ENCODE measurements at regions not wholly inside any gene's neighbourhood (a gene's known extent, or its start where the extent isn't known, plus 50 kb on each side); places are given as distances from the start of the nearest gene placed in this dataset.

DNA sequence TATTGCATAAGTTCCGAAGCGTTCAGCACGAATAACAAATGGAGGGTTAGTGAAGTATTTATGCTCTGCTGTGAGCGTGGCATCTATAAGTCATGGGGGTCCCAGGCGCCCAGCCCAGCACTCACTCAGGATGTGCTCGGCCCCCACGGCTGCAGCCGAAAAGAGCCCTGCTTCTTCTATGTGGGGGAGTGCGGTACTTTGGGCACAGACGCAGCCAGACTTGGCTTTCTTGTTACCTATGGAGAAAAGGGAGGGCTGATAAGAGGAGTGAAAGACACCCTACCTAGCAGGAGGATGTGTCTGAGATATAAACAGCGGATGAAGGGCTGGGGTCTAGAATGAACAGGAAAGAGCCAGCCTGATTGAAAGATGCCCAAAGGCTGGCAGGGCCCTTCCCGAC lies 51.4 kb downstream of the MRPL36 start:
- no peak for ATAC-seq

DNA sequence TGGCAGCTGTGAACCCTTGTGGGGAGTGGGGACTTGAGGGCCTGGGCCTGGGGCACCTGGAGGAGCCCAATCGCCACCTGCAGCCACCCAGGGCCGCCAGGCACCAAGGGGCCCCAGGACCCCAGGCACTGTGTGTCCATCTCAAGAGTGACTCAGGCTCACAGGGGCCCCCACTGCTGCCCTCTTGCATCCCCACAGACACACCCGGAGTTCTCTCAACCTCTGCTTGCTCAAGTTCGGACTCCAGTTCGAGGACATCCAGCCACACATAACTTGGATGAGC lies 51.9 kb downstream of the MRPL36 start:
- TF ChIP-seq BACH2 (CRISPR knock-in tag; IDR thresholded peaks at IDR 0.05; ENCODE audit: borderline replicate concordance) = no peak
- TF ChIP-seq OSR1 (CRISPR knock-in tag; IDR thresholded peaks at IDR 0.05) = no peak
- TF ChIP-seq ZFP3 (CRISPR knock-in tag; IDR thresholded peaks at IDR 0.05) = no peak
- no peak for TF ChIP-seq ZNF70 (CRISPR knock-in tag; IDR thresholded peaks at IDR 0.05)
- TF ChIP-seq TOX (CRISPR knock-in tag; IDR thresholded peaks at IDR 0.05; ENCODE audit: borderline replicate concordance) = no peak
- TF ChIP-seq, protein P1, sequence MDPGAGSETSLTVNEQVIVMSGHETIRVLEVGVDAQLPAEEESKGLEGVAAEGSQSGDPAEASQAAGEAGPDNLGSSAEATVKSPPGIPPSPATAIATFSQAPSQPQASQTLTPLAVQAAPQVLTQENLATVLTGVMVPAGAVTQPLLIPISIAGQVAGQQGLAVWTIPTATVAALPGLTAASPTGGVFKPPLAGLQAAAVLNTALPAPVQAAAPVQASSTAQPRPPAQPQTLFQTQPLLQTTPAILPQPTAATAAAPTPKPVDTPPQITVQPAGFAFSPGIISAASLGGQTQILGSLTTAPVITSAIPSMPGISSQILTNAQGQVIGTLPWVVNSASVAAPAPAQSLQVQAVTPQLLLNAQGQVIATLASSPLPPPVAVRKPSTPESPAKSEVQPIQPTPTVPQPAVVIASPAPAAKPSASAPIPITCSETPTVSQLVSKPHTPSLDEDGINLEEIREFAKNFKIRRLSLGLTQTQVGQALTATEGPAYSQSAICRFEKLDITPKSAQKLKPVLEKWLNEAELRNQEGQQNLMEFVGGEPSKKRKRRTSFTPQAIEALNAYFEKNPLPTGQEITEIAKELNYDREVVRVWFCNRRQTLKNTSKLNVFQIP (CRISPR knock-in tag; IDR thresholded peaks at IDR 0.05; ENCODE audit: borderline replicate concordance, low read depth) = no peak
- TF ChIP-seq, protein P2, sequence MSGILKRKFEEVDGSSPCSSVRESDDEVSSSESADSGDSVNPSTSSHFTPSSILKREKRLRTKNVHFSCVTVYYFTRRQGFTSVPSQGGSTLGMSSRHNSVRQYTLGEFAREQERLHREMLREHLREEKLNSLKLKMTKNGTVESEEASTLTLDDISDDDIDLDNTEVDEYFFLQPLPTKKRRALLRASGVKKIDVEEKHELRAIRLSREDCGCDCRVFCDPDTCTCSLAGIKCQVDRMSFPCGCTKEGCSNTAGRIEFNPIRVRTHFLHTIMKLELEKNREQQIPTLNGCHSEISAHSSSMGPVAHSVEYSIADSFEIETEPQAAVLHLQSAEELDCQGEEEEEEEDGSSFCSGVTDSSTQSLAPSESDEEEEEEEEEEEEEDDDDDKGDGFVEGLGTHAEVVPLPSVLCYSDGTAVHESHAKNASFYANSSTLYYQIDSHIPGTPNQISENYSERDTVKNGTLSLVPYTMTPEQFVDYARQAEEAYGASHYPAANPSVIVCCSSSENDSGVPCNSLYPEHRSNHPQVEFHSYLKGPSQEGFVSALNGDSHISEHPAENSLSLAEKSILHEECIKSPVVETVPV (CRISPR knock-in tag; IDR thresholded peaks at IDR 0.05) = no peak
- no peak for TF ChIP-seq ZFP30 (CRISPR knock-in tag; IDR thresholded peaks at IDR 0.05)
- TF ChIP-seq, protein P3, sequence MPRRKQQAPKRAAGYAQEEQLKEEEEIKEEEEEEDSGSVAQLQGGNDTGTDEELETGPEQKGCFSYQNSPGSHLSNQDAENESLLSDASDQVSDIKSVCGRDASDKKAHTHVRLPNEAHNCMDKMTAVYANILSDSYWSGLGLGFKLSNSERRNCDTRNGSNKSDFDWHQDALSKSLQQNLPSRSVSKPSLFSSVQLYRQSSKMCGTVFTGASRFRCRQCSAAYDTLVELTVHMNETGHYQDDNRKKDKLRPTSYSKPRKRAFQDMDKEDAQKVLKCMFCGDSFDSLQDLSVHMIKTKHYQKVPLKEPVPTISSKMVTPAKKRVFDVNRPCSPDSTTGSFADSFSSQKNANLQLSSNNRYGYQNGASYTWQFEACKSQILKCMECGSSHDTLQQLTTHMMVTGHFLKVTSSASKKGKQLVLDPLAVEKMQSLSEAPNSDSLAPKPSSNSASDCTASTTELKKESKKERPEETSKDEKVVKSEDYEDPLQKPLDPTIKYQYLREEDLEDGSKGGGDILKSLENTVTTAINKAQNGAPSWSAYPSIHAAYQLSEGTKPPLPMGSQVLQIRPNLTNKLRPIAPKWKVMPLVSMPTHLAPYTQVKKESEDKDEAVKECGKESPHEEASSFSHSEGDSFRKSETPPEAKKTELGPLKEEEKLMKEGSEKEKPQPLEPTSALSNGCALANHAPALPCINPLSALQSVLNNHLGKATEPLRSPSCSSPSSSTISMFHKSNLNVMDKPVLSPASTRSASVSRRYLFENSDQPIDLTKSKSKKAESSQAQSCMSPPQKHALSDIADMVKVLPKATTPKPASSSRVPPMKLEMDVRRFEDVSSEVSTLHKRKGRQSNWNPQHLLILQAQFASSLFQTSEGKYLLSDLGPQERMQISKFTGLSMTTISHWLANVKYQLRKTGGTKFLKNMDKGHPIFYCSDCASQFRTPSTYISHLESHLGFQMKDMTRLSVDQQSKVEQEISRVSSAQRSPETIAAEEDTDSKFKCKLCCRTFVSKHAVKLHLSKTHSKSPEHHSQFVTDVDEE (CRISPR knock-in tag; IDR thresholded peaks at IDR 0.05) = no peak
- no peak for TF ChIP-seq TCF4 (CRISPR knock-in tag; IDR thresholded peaks at IDR 0.05; ENCODE audit: borderline replicate concordance)
- no peak for TF ChIP-seq PPARA (CRISPR knock-in tag; IDR thresholded peaks at IDR 0.05; ENCODE audit: borderline replicate concordance)
- TF ChIP-seq CSDC2 (CRISPR knock-in tag; IDR thresholded peaks at IDR 0.05) = no peak
- no peak for TF ChIP-seq GLIS3 (CRISPR knock-in tag; IDR thresholded peaks at IDR 0.05)
- no peak for TF ChIP-seq ZNF565 (CRISPR knock-in tag; conservative IDR thresholded peaks at IDR 0.05; ENCODE audit: low read depth)
- TF ChIP-seq, protein P4, sequence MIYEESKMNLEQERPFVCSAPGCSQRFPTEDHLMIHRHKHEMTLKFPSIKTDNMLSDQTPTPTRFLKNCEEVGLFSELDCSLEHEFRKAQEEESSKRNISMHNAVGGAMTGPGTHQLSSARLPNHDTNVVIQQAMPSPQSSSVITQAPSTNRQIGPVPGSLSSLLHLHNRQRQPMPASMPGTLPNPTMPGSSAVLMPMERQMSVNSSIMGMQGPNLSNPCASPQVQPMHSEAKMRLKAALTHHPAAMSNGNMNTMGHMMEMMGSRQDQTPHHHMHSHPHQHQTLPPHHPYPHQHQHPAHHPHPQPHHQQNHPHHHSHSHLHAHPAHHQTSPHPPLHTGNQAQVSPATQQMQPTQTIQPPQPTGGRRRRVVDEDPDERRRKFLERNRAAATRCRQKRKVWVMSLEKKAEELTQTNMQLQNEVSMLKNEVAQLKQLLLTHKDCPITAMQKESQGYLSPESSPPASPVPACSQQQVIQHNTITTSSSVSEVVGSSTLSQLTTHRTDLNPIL (CRISPR knock-in tag; IDR thresholded peaks at IDR 0.05; ENCODE audit: low read depth) = no peak
- TF ChIP-seq ISL1 (CRISPR knock-in tag; IDR thresholded peaks at IDR 0.05) = no peak
- no peak for TF ChIP-seq SNAI2 (CRISPR knock-in tag; IDR thresholded peaks at IDR 0.05)
- TF ChIP-seq ARNTL (CRISPR knock-in tag; IDR thresholded peaks at IDR 0.05; ENCODE audit: borderline replicate concordance, low read depth) = no peak
- no peak for TF ChIP-seq ESRRG (CRISPR knock-in tag; IDR thresholded peaks at IDR 0.05)
- no peak for ATAC-seq

More for the DNA sequence above, 51.4 kb downstream of the MRPL36 start:
- TF ChIP-seq PPARA (CRISPR knock-in tag; IDR thresholded peaks at IDR 0.05; ENCODE audit: borderline replicate concordance) = no peak
- TF ChIP-seq TOX (CRISPR knock-in tag; IDR thresholded peaks at IDR 0.05; ENCODE audit: borderline replicate concordance) = no peak
- TF ChIP-seq GLIS3 (CRISPR knock-in tag; IDR thresholded peaks at IDR 0.05) = no peak
- no peak for TF ChIP-seq SNAI2 (CRISPR knock-in tag; IDR thresholded peaks at IDR 0.05)
- TF ChIP-seq OSR1 (CRISPR knock-in tag; IDR thresholded peaks at IDR 0.05) = no peak
- TF ChIP-seq ISL1 (CRISPR knock-in tag; IDR thresholded peaks at IDR 0.05) = no peak
- no peak for TF ChIP-seq RARB (CRISPR knock-in tag; IDR thresholded peaks at IDR 0.05)

DNA sequence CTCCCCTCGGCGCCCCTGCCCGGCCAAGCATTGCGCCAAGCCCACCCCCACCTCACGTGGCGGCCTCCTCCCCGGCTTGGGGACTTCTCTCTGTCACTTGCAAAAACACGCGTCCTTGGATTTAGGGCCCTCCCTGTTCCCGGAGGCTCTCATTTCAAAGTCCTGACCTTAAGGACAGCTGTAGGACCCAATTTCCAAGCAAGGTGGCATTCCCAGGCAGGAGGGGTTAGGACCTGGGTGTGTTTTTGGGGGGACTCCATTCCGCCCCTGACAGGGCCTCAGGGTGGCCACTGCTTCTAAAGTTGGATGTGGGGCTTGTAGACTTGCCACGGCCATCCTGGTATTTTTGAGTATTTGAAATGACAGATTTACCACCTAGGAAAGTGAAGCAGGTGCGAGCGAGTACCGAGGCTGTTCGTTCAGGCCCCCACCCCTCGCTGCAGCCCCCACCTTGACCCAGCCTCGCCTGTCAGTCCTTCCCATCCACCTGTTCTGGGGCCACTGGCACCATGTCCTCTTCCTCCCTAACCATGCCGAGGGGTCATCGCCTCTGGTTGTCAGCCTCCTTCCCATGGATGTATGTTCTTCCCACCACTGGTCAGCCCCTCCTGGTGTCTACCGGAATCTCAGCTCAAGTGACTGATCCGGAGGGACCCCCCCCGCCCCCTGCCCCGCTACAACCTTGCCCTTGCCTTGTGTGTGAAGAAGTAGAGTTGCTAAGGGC lies 52.4 kb downstream of the MRPL36 start:
- ATAC-seq = no peak
- TF ChIP-seq BACH2 (CRISPR knock-in tag; IDR thresholded peaks at IDR 0.05; ENCODE audit: borderline replicate concordance) = no peak
- TF ChIP-seq, protein P1 (CRISPR knock-in tag; IDR thresholded peaks at IDR 0.05; ENCODE audit: borderline replicate concordance, low read depth) = no peak
- TF ChIP-seq ZC3H10 (CRISPR knock-in tag; IDR thresholded peaks at IDR 0.05) = no peak
- TF ChIP-seq OSR1 (CRISPR knock-in tag; IDR thresholded peaks at IDR 0.05) = no peak
- no peak for TF ChIP-seq ZFP3 (CRISPR knock-in tag; IDR thresholded peaks at IDR 0.05)
- TF ChIP-seq ZNF565 (CRISPR knock-in tag; conservative IDR thresholded peaks at IDR 0.05; ENCODE audit: low read depth) = no peak
